Testis (tissue), 2 donors: ENCODE measurements at regions not wholly inside any gene's neighbourhood (a gene's known extent, or its start where the extent isn't known, plus 50 kb on each side); places are given as distances from the start of the nearest gene placed in this dataset.

ENCODE experiments used
- DNase-seq: peaks from one replicate; pipeline ENCODE4 v3.0.0-alpha.2; 2019
- H3K27ac ChIP-seq, 2 donors: fragments of 200-600 bp; sonication (generic); one replicate each; pipeline ENCODE4 v1.5.1; 2019
- H3K27me3 ChIP-seq: fragments of 200-600 bp; sonication (generic); one replicate; pipeline ENCODE4 v1.5.1; 2019
- H3K36me3 ChIP-seq: fragments of 200-600 bp; sonication (generic); one replicate; pipeline ENCODE4 v1.5.1; 2017; ENCODE audit warnings: low read depth; ENCODE audit errors: missing control alignments
- H3K4me1 ChIP-seq: fragments of 200-600 bp; sonication (generic); one replicate; pipeline ENCODE4 v1.5.1; 2019
- H3K4me3 ChIP-seq, 2 donors: fragments of 200-600 bp; sonication (generic); one replicate each; pipeline ENCODE4 v1.5.1; 2017 to 2019
- H3K9me3 ChIP-seq: fragments of 200-600 bp; sonication (generic); one replicate; pipeline ENCODE4 v1.5.1; 2017
- POLR2A ChIP-seq: fragments of 450-650 bp; IDR thresholded peaks from one replicate; pipeline ENCODE4 v1.6.1; 2017; ENCODE audit warnings: antibody characterized with exemption, mild to moderate bottlenecking, moderate library complexity
- WGBS, 2 donors: methylation state at CpG; one replicate each; pipeline ENCODE4 v1.1.5; 2018; 5-methylcytosine and 5-hydroxymethylcytosine counted together
- intact Hi-C: fragments of 100-400 bp; cut with DNase I; formaldehyde crosslinking; loops from one replicate; pipeline ENCODE4 v1.15.1; 2023; ENCODE audit warnings: low total_unique reads
- TF ChIP-seq, protein P1 (sequence below), 3 experiments: fragments of 450-650 bp in 2 of 3; fragments of 200-600 bp in 1 of 3; sonication (generic) in 1 of 3; IDR thresholded peaks; one replicate each; pipeline ENCODE4 v1.5.1; 2016 to 2019; ENCODE audit warnings: antibody characterized with exemption in 3 of 3, mild to moderate bottlenecking in 2 of 3, moderate library complexity in 1 of 3

GRCh38 chr4:165584916-165585315, 206.1 kb downstream of the CPE start:
- no peak for DNase-seq
- no peak overlapping the region for H3K27ac ChIP-seq
- TF ChIP-seq, protein P1, sequence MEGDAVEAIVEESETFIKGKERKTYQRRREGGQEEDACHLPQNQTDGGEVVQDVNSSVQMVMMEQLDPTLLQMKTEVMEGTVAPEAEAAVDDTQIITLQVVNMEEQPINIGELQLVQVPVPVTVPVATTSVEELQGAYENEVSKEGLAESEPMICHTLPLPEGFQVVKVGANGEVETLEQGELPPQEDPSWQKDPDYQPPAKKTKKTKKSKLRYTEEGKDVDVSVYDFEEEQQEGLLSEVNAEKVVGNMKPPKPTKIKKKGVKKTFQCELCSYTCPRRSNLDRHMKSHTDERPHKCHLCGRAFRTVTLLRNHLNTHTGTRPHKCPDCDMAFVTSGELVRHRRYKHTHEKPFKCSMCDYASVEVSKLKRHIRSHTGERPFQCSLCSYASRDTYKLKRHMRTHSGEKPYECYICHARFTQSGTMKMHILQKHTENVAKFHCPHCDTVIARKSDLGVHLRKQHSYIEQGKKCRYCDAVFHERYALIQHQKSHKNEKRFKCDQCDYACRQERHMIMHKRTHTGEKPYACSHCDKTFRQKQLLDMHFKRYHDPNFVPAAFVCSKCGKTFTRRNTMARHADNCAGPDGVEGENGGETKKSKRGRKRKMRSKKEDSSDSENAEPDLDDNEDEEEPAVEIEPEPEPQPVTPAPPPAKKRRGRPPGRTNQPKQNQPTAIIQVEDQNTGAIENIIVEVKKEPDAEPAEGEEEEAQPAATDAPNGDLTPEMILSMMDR (IDR thresholded peaks at IDR 0.05) = no peak
- no peak for TF ChIP-seq POLR2A
- intact Hi-C loops = no loop called here
- H3K4me1 ChIP-seq = no peaks in the 10 kb centered on the region
- no peaks in the 10 kb centered on the region for H3K9me3 ChIP-seq
- H3K27me3 ChIP-seq = no peaks in the 10 kb centered on the region
- H3K4me3 ChIP-seq = no peak overlapping the region
- H3K36me3 ChIP-seq = no peaks in the 10 kb centered on the region

DNA sequence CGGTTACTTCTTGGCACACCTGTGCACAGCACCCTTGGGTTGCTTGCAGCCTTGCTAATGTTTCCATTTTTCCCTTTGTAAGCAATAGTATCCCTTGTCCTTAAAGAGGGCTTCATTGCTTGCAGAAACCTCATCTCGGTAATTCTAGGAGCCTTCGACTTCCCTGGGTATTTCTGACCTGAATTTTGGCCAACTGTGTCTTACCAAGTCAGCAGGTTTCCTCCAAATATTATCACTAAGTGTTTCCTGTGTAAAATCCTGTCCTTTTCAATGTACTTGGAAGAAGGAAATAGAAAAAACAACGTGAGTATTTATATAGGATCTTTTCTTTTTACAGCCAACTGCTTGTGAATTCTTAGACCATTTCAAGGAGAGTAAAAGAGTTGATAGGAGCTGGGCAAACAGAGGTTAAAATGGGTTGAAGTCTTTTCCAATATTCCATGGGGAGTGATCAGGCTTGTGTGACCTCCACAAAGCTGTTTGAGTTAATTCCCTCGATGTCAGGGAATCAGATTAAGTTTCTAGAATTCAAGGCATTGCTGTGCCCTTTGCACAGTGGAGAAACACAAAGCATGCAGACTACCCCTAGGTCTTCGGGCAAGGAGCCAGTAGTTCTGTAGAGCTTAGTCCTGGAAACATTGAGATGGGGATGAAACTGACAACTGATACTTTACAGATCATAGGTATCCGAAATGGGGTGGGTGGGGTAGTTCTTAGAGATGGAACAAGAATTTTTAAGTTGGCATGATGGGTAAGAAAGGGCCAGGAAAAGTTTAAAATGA, 209.9 kb downstream of the CPE start:
- DNase-seq = no peak
- Histone ChIP-seq H3K9me3 (no peaks in the 10 kb centered on the region), H3K4me3 (no peak overlapping the region), H3K36me3 (no peaks in the 10 kb centered on the region), H3K27ac (no peak overlapping the region), H3K4me1 (no peaks in the 10 kb centered on the region), H3K27me3 (no peaks in the 10 kb centered on the region)
- TF ChIP-seq, protein P1 (IDR thresholded peaks at IDR 0.05) = no peak
- no peak for TF ChIP-seq POLR2A
- intact Hi-C loops = no loop called here
- WGBS, 2 donors = 53 to 63% methylated on average over 7 of the region's 7 CpGs

DNA sequence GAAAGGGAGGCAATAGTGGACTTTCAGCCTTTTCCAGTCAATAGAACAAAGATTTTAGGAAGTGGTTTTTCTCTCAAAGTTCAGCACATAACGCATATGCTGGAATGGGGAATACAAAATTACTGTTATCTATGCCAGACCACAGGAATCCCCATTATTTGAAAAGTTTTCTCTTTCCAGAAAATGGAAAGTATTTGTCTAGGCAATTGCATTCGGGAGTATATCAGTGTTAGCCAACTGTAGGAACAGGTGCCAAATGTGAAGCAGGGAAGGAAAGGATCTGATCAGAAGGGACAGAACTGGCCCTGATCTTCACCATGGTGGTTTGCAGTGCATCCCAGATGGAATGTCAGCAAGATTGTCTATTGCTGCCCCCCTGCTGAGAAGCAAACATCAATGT, 213.6 kb downstream of the CPE start:
- DNase-seq = no peak
- no peaks in the 10 kb centered on the region for H3K27me3 ChIP-seq

GRCh38 chr4:165597581-165598480, 219.0 kb downstream of the CPE start:
- Histone ChIP-seq H3K27me3 (no peaks in the 10 kb centered on the region), H3K9me3 (no peaks in the 10 kb centered on the region), H3K27ac (no peak overlapping the region), H3K4me1 (no peaks in the 10 kb centered on the region), H3K36me3 (no peaks in the 10 kb centered on the region), H3K4me3 (no peak overlapping the region)
- intact Hi-C loops = no loop called here
- TF ChIP-seq, protein P1 (IDR thresholded peaks at IDR 0.05) = no peak
- TF ChIP-seq POLR2A = no peak
- 85 to 95% methylated on average over 3 of the region's 3 CpGs for WGBS, 2 donors
- no peak for DNase-seq

More for the DNA sequence above, 213.6 kb downstream of the CPE start:
- Histone ChIP-seq H3K9me3 (no peaks in the 10 kb centered on the region), H3K36me3 (no peaks in the 10 kb centered on the region), H3K4me1 (no peaks in the 10 kb centered on the region), H3K4me3 (no peak overlapping the region), H3K27ac (no peak overlapping the region)
- intact Hi-C loops = no loop called here
- WGBS, 2 donors = 49 to 54% methylated on average over 2 of the region's 2 CpGs
- TF ChIP-seq POLR2A = no peak
- TF ChIP-seq, protein P1 (IDR thresholded peaks at IDR 0.05) = no peak
